ENCODE measurements at regions not wholly inside any gene's neighbourhood (a gene's known extent, or its start where the extent isn't known, plus 50 kb on each side); places are given as distances from the start of the nearest gene placed in this dataset.
"Not testable (repeated sequence)": the region's sequence is repeated elsewhere in the genome, so short reads cannot be mapped to it uniquely, and the experiment has no call there.

DNA sequence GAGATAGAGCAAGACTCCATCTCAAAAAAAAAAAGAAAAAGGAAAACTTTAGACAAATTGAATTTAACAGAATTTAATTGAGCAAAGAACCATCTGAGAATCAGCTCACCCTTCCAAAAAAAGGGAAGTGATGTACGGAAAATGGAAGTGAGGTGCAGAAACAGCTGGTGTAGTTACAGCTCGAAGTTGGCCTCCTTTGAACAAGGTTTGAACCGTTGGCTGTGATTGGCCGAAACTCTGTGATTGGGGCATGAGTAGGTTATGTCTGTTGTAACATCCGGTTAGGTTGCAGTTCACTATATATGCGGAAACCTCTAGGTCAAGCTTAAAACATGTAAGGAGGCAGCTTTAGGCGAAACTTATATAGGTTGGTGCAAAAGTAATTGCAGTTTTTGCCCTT, 97.9 kb upstream of the KIF26B start:
- Histone ChIP-seq H3K4me3 (no peak overlapping the region), H3K9me3 (no peaks in the 10 kb centered on the region), H3K4me1 (no peaks in the 10 kb centered on the region), H3K36me3 (no peaks in the 10 kb centered on the region), H3K27me3 (no peaks in the 10 kb centered on the region), H3K27ac (no peak overlapping the region)
- ATAC-seq (no peak), DNase-seq (no peak)
- intact Hi-C loops (cut with DNase I; ENCODE audit: low total_unique reads) (no loop called here), in situ Hi-C loops (cut with MboI; ENCODE audit: low sequenced_read_pairs in 4 of 4) (no loop called here)
- TF ChIP-seq POLR2A (IDR thresholded peaks at IDR 0.05) = no peak
- TF ChIP-seq, protein P1, sequence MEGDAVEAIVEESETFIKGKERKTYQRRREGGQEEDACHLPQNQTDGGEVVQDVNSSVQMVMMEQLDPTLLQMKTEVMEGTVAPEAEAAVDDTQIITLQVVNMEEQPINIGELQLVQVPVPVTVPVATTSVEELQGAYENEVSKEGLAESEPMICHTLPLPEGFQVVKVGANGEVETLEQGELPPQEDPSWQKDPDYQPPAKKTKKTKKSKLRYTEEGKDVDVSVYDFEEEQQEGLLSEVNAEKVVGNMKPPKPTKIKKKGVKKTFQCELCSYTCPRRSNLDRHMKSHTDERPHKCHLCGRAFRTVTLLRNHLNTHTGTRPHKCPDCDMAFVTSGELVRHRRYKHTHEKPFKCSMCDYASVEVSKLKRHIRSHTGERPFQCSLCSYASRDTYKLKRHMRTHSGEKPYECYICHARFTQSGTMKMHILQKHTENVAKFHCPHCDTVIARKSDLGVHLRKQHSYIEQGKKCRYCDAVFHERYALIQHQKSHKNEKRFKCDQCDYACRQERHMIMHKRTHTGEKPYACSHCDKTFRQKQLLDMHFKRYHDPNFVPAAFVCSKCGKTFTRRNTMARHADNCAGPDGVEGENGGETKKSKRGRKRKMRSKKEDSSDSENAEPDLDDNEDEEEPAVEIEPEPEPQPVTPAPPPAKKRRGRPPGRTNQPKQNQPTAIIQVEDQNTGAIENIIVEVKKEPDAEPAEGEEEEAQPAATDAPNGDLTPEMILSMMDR (IDR thresholded peaks at IDR 0.05 in 4 of 5, conservative IDR thresholded peaks at IDR 0.05 in 1 of 5) = no peak

GRCh38 chr1:245056296-245056695, 98.5 kb upstream of the KIF26B start:
- H3K4me1 ChIP-seq; H3K36me3 ChIP-seq; intact Hi-C loops (cut with DNase I; ENCODE audit: low total_unique reads); H3K4me3 ChIP-seq; H3K27ac ChIP-seq; H3K27me3 ChIP-seq; DNase-seq; ATAC-seq; H3K9me3 ChIP-seq; in situ Hi-C loops (cut with MboI; ENCODE audit: low sequenced_read_pairs in 4 of 4): not testable (repeated sequence)

DNA sequence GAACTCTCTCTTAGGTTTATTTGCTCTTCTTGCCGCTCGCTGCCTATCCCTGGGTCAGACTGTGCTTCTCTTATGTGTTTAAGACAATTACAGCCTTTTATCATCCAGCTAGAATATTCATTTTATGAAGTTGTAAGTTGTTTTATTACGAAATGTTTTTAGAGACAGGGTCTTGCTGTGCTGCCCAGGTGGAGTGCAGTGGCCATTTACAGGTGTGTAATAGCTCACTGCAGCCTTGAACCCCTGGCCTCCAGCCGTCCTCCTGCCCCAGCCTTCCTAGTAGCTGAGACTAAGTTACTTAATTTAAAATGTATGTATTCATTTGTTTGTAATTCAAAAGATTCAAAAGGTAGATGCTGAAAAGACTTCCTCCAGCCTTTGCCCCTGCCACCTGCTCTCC, 99.0 kb upstream of the KIF26B start:
- Histone ChIP-seq H3K4me3 (no peak overlapping the region), H3K27me3 (no peaks in the 10 kb centered on the region), H3K9me3 (no peaks in the 10 kb centered on the region), H3K27ac (no peak overlapping the region), H3K36me3 (no peaks in the 10 kb centered on the region), H3K4me1 (no peaks in the 10 kb centered on the region)
- in situ Hi-C loops (cut with MboI; ENCODE audit: low sequenced_read_pairs in 4 of 4) (no loop called here), intact Hi-C loops (cut with DNase I; ENCODE audit: low total_unique reads) (no loop called here)
- ATAC-seq (no peak), DNase-seq (no peak)
- TF ChIP-seq, protein P1 (IDR thresholded peaks at IDR 0.05 in 4 of 5, conservative IDR thresholded peaks at IDR 0.05 in 1 of 5) = no peak
- TF ChIP-seq POLR2A (IDR thresholded peaks at IDR 0.05) = no peak

- intact Hi-C loops (cut with DNase I; ENCODE audit: low total_unique reads) = no loop called here
- H3K9me3 ChIP-seq = no peaks in the 10 kb centered on the region
- H3K27me3 ChIP-seq = no peaks in the 10 kb centered on the region
- TF ChIP-seq, protein P1 (IDR thresholded peaks at IDR 0.05 in 4 of 5, conservative IDR thresholded peaks at IDR 0.05 in 1 of 5) = no peak
- TF ChIP-seq POLR2A (IDR thresholded peaks at IDR 0.05) = no peak
- H3K36me3 ChIP-seq = no peaks in the 10 kb centered on the region
- H3K27ac ChIP-seq = no peak overlapping the region
- ATAC-seq (no peak), DNase-seq (no peak)
- no peaks in the 10 kb centered on the region for H3K4me1 ChIP-seq
- no peak overlapping the region for H3K4me3 ChIP-seq
- in situ Hi-C loops (cut with MboI; ENCODE audit: low sequenced_read_pairs in 4 of 4) = no loop called here
Measured at GRCh38 chr1:245054507-245055270, 100.1 kb upstream of the KIF26B start.

GRCh38 chr1:245054105-245054504, 100.7 kb upstream of the KIF26B start:
- no peak for DNase-seq
- H3K27me3 ChIP-seq = no peaks in the 10 kb centered on the region
- no peaks in the 10 kb centered on the region for H3K9me3 ChIP-seq
- intact Hi-C loops (cut with DNase I; ENCODE audit: low total_unique reads) (no loop called here), in situ Hi-C loops (cut with MboI; ENCODE audit: low sequenced_read_pairs in 4 of 4) (no loop called here)
- H3K4me3 ChIP-seq = no peak overlapping the region
- no peaks in the 10 kb centered on the region for H3K4me1 ChIP-seq
- no peaks in the 10 kb centered on the region for H3K36me3 ChIP-seq
- no peak for TF ChIP-seq POLR2A (IDR thresholded peaks at IDR 0.05)
- TF ChIP-seq, protein P1 (IDR thresholded peaks at IDR 0.05 in 4 of 5, conservative IDR thresholded peaks at IDR 0.05 in 1 of 5) = no peak
- no peak overlapping the region for H3K27ac ChIP-seq
- ATAC-seq = no peak
